Lung (tissue), 11 donors: ENCODE measurements at regions not wholly inside any gene's neighbourhood (a gene's known extent, or its start where the extent isn't known, plus 50 kb on each side); places are given as distances from the start of the nearest gene placed in this dataset.

ENCODE experiments used
- ATAC-seq: fragments of 200-7000 bp; cut with Tn5 transposase; one replicate; pipeline ENCODE4 v1.9.1; 2020; ENCODE audit warnings: moderate number of reproducible peaks; ENCODE audit not compliant: insufficient read depth, low FRiP score
- DNase-seq, 3 donors: peaks; one replicate each; pipeline ENCODE4 v3.0.0-alpha.2; 2013 to 2017
- H3K27ac ChIP-seq, 2 donors: one replicate each; pipeline ENCODE4 v1.5.1; 2013; ENCODE audit warnings: mild to moderate bottlenecking in 2 of 2, moderate library complexity in 2 of 2, control low read depth in 1 of 2, inconsistent platforms in 1 of 2, low read depth in 1 of 2, low read length in 1 of 2
- H3K27me3 ChIP-seq, 3 donors: one replicate each; pipeline ENCODE4 v1.5.1; 2013; ENCODE audit warnings: low read length in 2 of 3; ENCODE audit not compliant: control insufficient read depth in 3 of 3, insufficient read depth in 3 of 3
- H3K36me3 ChIP-seq, 4 donors: one replicate each; pipeline ENCODE4 v1.5.1; 2013; ENCODE audit warnings: low read length in 4 of 4, mild to moderate bottlenecking in 1 of 4, moderate library complexity in 1 of 4; ENCODE audit not compliant: control insufficient read depth in 4 of 4, insufficient read depth in 4 of 4
- H3K4me1 ChIP-seq, 5 donors: one replicate each; pipeline ENCODE4 v1.5.1; 2013; ENCODE audit warnings: low read length in 5 of 5, mild to moderate bottlenecking in 2 of 5, moderate library complexity in 1 of 5; ENCODE audit not compliant: control insufficient read depth in 5 of 5, insufficient read depth in 5 of 5
- H3K4me3 ChIP-seq: one replicate; pipeline ENCODE4 v1.5.1; 2013; ENCODE audit warnings: mild to moderate bottlenecking, control low read depth, moderate library complexity
- H3K9ac ChIP-seq, 2 donors: one replicate each; pipeline ENCODE4 v1.5.1; 2013; ENCODE audit warnings: low read length in 2 of 2, control low read depth in 1 of 2; ENCODE audit not compliant: insufficient read depth in 1 of 2
- H3K9me3 ChIP-seq, 4 donors: one replicate each; pipeline ENCODE4 v1.5.1; 2013; ENCODE audit warnings: low read length in 3 of 4, mild to moderate bottlenecking in 1 of 4, moderate library complexity in 1 of 4; ENCODE audit not compliant: control insufficient read depth in 4 of 4, insufficient read depth in 3 of 4
- CTCF ChIP-seq: IDR thresholded peaks from 2 replicates; pipeline ENCODE4 v1.5.1; 2012; ENCODE audit warnings: mild to moderate bottlenecking; ENCODE audit errors: control extremely low read depth, extremely low read depth
- WGBS, 2 donors: extraction: QIAGEN DNeasy Blood & Tissue Kit; methylation state at CpG; one replicate each; pipeline ENCODE4 v1.1.7; 2013; 5-methylcytosine and 5-hydroxymethylcytosine counted together
- donor health status: control.
- donor health status: control.
- donor health status: Bipolar disorder and iron deficiency.
- donor health status: healthy.
- donor health status: DM: yes; HTN: yes; CAD: no.

DNA sequence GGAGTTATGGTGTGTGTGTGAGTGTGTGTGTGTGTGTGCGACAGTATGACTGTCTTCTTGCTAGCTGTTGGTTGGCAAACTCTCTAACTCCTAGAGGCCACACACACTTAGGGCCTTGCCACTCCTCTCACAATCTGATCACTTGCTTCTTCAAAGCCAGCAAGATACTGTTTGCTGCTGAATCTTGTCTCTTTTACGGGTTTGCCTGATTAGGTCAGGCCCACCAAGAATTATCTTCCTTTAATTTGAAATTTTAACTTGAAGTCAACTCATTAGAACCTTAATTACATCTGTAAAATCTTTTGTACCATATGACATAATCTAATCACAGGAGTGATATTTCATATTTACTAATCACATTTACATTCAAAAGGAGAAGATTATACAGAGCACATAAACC, 359.2 kb upstream of the SGCG start:
- Histone ChIP-seq H3K36me3 (no peaks in the 10 kb centered on the region), H3K27me3 (no peaks in the 10 kb centered on the region), H3K4me3 (no peak overlapping the region), H3K4me1 (no peaks in the 10 kb centered on the region), H3K27ac (no peak overlapping the region), H3K9ac (no peak overlapping the region), H3K9me3 (peaks cover 0 to 2% (median 0%) of the 10 kb centered on the region in 4 donors)
- TF ChIP-seq CTCF, result no peak
- no peak for ATAC-seq
- WGBS, 2 donors, result 94 to 100% methylated on average over 2 of the region's 2 CpGs
- DNase-seq, result no peak

DNA sequence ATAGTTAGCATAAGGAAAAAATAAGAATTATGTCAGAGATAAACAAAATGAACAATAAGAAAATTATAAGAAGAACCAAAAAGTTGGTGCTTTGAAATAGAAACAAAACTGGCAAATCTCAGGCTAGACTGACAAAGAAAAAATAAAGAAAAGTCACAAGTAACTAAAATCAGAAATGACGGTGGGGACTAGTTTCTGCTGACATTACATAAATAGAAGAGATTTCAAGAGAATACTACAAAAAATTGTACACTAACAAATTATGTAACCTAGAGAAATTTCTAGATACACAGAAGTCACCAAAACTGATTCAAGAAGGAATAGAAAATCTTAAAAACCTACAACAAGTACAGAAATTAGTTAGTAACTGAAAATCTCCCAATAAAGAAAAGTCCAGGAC, 355.6 kb upstream of the SGCG start:
- WGBS, 2 donors, result 94 to 95% methylated on average over 1 of the region's 1 CpG
- no peak overlapping the region for H3K9ac ChIP-seq
- no peak overlapping the region for H3K27ac ChIP-seq
- no peaks in the 10 kb centered on the region for H3K27me3 ChIP-seq
- H3K9me3 ChIP-seq, result no peaks in the 10 kb centered on the region
- ATAC-seq (no peak), DNase-seq (no peak)
- no peak overlapping the region for H3K4me3 ChIP-seq
- no peaks in the 10 kb centered on the region for H3K36me3 ChIP-seq
- no peaks in the 10 kb centered on the region for H3K4me1 ChIP-seq
- no peak for TF ChIP-seq CTCF

- H3K9me3 ChIP-seq, result no peaks in the 10 kb centered on the region
- no peaks in the 10 kb centered on the region for H3K27me3 ChIP-seq
- H3K36me3 ChIP-seq, result no peaks in the 10 kb centered on the region
- no peak overlapping the region for H3K27ac ChIP-seq
- no peak overlapping the region for H3K9ac ChIP-seq
- WGBS, 2 donors, result 85 to 91% methylated on average over 2 of the region's 2 CpGs
- DNase-seq (no peak), ATAC-seq (no peak)
- H3K4me1 ChIP-seq, result no peaks in the 10 kb centered on the region
- H3K4me3 ChIP-seq, result no peak overlapping the region
- no peak for TF ChIP-seq CTCF
Measured at GRCh38 chr13:22828081-22828480, 352.7 kb upstream of the SGCG start.

GRCh38 chr13:22836475-22836874, 344.3 kb upstream of the SGCG start:
- no peak for DNase-seq
- WGBS, 2 donors, result 84 to 90% methylated on average over 2 of the region's 2 CpGs
- H3K4me3 ChIP-seq, result no peak overlapping the region
- no peak overlapping the region for H3K27ac ChIP-seq
- no peak for ATAC-seq
- no peak for TF ChIP-seq CTCF
- H3K9ac ChIP-seq, result no peak overlapping the region
- no peaks in the 10 kb centered on the region for H3K36me3 ChIP-seq
- H3K4me1 ChIP-seq, result peaks cover 0 to 7% (median 0%) of the 10 kb centered on the region in 5 donors
- peaks cover 0 to 3% (median 0%) of the 10 kb centered on the region in 4 donors for H3K9me3 ChIP-seq
- H3K27me3 ChIP-seq, result no peaks in the 10 kb centered on the region
